Coronary artery (tissue), 2 donors: ENCODE measurements at regions not wholly inside any gene's neighbourhood (a gene's known extent, or its start where the extent isn't known, plus 50 kb on each side); places are given as distances from the start of the nearest gene placed in this dataset.

Source experiments
- DNase-seq: peaks from one replicate; pipeline ENCODE4 v3.0.0-alpha.2; 2017; ENCODE audit warnings: low spot score
- H3K27ac ChIP-seq, 2 donors: fragments of 200-600 bp; sonication (generic); one replicate each; pipeline ENCODE4 v1.5.1; 2016 to 2019
- H3K4me3 ChIP-seq: fragments of 200-600 bp; sonication (generic); 2 replicates; pipeline ENCODE4 v1.5.1; 2016; ENCODE audit warnings: mild to moderate bottlenecking, moderate library complexity
- TF ChIP-seq, protein P1 (sequence below): fragments of 200-600 bp; sonication (generic); IDR thresholded peaks from one replicate; pipeline ENCODE4 v1.5.1; 2019; ENCODE audit warnings: antibody characterized with exemption

DNA sequence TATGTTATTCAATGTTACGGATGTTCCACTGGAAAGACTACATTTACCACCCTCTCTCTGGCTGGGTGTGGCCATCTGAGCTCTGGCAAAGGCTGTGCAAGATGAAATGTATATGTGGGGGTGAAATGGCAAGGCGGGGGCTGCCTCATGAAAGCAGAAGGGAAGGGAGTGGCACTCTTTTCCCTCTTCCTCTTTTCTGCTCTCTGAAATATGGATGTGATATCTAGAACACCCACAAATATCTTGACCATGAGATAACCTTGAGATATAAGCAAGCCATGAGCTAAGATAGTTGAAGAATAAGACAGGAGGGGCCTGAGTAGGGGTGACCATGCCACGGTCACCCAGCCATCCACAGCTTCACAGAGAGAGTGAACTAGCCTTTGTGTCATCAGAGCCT, 367.8 kb upstream of the ID2 start:
- Histone ChIP-seq H3K4me3 (no peak overlapping the region), H3K27ac (no peak overlapping the region)
- TF ChIP-seq, protein P1, sequence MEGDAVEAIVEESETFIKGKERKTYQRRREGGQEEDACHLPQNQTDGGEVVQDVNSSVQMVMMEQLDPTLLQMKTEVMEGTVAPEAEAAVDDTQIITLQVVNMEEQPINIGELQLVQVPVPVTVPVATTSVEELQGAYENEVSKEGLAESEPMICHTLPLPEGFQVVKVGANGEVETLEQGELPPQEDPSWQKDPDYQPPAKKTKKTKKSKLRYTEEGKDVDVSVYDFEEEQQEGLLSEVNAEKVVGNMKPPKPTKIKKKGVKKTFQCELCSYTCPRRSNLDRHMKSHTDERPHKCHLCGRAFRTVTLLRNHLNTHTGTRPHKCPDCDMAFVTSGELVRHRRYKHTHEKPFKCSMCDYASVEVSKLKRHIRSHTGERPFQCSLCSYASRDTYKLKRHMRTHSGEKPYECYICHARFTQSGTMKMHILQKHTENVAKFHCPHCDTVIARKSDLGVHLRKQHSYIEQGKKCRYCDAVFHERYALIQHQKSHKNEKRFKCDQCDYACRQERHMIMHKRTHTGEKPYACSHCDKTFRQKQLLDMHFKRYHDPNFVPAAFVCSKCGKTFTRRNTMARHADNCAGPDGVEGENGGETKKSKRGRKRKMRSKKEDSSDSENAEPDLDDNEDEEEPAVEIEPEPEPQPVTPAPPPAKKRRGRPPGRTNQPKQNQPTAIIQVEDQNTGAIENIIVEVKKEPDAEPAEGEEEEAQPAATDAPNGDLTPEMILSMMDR: no peak
- no peak for DNase-seq

DNA sequence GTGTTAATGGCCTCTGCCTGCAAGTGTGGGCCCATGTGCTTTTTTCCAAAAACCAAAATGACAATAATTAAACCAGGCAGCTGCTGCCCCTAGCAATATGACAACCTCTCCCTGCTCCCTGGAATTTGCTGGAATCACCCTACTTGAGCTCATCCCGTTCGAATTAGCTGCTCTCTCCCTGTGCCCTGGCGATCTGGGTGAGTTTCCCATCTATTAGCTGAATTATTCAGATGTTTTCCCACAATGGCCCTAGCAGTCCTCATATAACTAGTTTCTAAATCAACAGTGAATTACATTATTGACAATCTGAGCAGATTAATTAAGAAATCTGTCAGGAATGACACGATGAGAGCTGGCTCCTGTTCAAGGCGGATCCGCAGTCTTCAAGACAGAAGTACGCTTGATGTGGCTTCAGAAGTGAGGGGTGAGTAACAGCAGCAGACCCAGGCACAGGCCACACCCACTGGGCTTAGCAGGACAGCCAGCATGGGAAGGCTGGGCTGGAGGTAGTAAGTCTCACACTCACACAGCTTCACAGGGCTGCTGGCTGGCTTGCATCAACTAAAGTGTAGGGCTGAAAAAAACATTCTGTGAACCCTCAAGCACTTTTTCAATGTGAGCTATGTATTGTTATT, 366.2 kb upstream of the ID2 start:
- DNase-seq: no peak
- Histone ChIP-seq H3K27ac (no peak overlapping the region), H3K4me3 (no peak overlapping the region)
- TF ChIP-seq, protein P1: no peak

DNA sequence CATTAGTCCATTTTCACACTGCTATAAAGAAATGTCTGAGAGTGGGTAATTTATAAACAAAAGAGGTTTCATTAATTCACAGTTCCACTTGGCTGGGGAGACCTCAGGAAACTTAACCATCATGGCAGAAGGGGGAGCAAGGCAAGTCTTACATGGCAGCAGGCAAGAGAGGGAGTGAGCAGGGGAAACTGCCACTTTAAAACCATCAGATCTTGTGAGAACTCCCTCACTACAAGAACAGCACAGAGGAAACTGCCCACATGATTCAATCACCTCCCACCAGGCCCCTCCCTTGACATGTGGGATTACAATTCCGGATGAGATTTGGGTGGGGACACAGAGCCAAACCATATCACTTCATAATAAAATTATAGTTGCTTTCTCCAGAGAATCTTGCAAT, 365.5 kb upstream of the ID2 start:
- Histone ChIP-seq H3K4me3 (no peak overlapping the region), H3K27ac (no peak overlapping the region)
- DNase-seq: peak; percentile 14
- TF ChIP-seq, protein P1: no peak

DNA sequence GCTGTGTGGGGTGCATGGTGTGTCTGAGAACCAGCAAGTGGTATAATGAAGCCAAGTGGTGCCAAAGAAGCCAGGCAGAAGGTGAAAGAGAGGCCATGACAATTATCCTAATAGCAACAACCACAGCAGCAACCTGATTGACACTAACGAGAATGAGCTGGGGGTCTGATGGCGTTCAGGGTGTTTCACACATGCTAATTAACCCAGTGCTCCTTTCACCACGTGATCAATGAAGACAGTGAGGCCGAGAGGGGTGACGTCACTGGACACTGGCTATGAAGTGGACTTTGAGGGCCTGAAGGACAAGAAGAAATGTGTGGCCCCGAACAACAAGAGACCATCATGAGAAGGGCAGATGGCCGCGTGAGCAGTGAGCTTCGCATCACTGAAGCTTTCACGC, 364.4 kb upstream of the ID2 start:
- DNase-seq: no peak
- TF ChIP-seq, protein P1: no peak
- H3K4me3 ChIP-seq: no peak overlapping the region
- H3K27ac ChIP-seq: no peak overlapping the region

DNA sequence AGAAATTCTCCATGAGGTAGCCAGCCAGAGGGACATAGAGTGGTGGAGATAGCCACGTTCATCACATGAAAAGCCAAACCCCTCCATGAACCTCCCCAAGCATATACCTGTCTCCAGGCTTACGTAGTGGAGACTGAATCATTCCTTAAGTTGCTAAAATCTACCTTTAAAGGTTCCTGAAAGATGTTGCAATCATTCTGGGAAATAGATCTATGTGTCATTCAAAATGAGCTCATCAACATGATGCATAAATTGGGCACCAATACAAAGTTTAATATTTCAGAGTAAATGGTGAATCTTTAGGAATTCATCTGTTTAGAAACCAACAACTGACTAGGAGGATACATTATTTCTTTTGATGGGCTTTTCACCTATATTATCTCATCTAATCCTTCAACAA, 362.6 kb upstream of the ID2 start:
- TF ChIP-seq, protein P1: no peak
- DNase-seq: no peak
- H3K4me3 ChIP-seq: no peak overlapping the region
- no peak overlapping the region for H3K27ac ChIP-seq

DNA sequence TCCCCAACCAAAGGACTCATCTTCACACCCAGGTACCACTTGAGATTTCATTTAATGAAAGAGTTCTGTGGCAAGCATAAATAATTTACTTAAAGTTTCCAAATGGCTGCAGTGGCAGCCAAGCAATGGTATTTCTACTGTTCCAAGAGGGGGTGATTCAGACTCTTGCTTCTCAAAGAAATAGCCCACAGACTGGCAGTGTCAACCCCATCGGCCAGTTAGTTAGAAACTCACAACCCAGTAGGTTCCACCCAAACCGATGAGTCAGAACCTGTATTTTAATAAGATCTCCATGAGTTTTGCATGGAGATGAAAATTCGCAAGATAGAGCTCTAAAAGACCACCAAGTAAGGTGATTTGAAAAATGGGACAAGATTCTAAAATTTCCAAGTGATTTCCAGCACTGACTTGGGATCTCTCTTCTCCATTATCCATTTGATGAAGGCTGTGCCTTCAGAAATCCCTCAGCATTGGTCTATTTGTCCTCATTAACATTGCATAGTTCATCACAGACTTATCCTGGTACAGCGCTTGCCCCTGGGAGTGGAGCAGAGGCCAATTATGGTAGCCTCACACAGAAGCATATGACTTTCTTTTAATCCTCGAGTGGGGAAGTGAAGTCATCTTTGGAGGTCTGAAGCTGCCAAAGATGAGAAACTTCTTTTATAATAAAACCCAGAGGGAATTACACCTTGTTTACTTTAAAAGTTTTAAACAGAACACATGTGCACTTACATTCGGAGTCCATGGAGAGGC, 361.4 kb upstream of the ID2 start:
- Histone ChIP-seq H3K4me3 (no peak overlapping the region), H3K27ac (no peak overlapping the region)
- no peak for DNase-seq
- TF ChIP-seq, protein P1: no peak

DNA sequence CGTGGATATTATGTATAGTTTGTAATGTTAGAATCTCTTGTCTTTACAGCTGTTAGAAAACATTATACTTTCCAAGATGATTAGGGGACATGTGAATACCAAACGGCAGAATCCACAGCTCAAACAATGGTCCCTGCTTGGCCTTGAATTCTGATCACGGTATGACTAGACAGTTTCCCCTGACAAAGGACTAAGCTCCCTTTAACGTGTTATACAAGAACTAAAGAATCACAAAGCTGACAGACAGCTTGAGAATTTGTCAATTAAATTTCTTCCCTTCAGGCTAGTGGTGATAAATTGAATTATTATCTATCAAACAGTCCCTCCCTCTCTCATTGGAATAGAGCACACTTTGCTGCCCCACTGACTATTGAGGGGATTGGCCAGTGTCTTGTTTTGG, 359.2 kb upstream of the ID2 start:
- H3K27ac ChIP-seq: no peak overlapping the region
- TF ChIP-seq, protein P1: no peak
- H3K4me3 ChIP-seq: no peak overlapping the region
- DNase-seq: no peak
